GM12878 (cell line): ENCODE measurements at regions not wholly inside any gene's neighbourhood (a gene's known extent, or its start where the extent isn't known, plus 50 kb on each side); places are given as distances from the start of the nearest gene placed in this dataset.

Source experiments
- ATAC-seq: fragments of 200-7000 bp; cut with Tn5 transposase; 3 replicates; pipeline ENCODE4 v1.9.1; 2020; ENCODE audit warnings: mild to moderate bottlenecking, moderate library complexity
- BruUV-seq: library from RNA; stranded (reverse); fragments of 400-500 nt; replicated peaks from 2 replicates; lab custom pipeline; 2021; lab: Mats Ljungman, UMichigan
- CTCF ChIA-PET: fragments of 300-600 bp; sonication (Branson Sonifier 250); formaldehyde crosslinking; extraction: SDS; loops from one replicate; lab custom pipeline; 2021; ENCODE audit warnings: inconsistent platforms; lab: Yijun Ruan, JAX
- POLR2A ChIA-PET: fragments of 350-600 bp; formaldehyde crosslinking; extraction: SDS; loops from one replicate; lab custom pipeline; 2021; ENCODE audit warnings: inconsistent platforms; lab: Charles Lee
- RAD21 ChIA-PET: fragments of 300-600 bp; sonication (Branson Sonifier 250); formaldehyde crosslinking; loops from one replicate; lab custom pipeline; 2023; ENCODE audit warnings: antibody characterized with exemption; ENCODE audit not compliant: unreplicated experiment; lab: Charles Lee
- SMC1A ChIA-PET: fragments of 300-600 bp; sonication (Branson Sonifier 250); formaldehyde crosslinking; loops from one replicate; lab custom pipeline; 2023; ENCODE audit not compliant: unreplicated experiment, uncharacterized antibody; lab: Charles Lee
- DNase-seq: peaks from one replicate; pipeline ENCODE4 v3.0.0-alpha.2; 2011; ENCODE audit warnings: low read depth, low spot score
- FAIRE-seq: peaks from 3 replicates; lab custom pipeline; 2011; peaks lifted over from hg19 to GRCh38; lab: Jason Lieb, UNC
- H2AFZ ChIP-seq: 2 replicates; pipeline ENCODE4 v1.6.0; 2011; ENCODE audit warnings: low read depth, low read length, control low read depth; ENCODE audit not compliant: control insufficient read depth
- H3K27ac ChIP-seq: 2 replicates; pipeline ENCODE4 v1.5.1; 2011; ENCODE audit warnings: control low read depth; ENCODE audit not compliant: control insufficient read depth, insufficient read depth
- H3K27me3 ChIP-seq, 2 experiments: replicated peaks in 1 of 2; 2 replicates each; pipeline versions ENCODE4 v1.6.0 to v1.6.1; 2011; ENCODE audit warnings: low read length in 1 of 2; ENCODE audit not compliant: control insufficient read depth in 2 of 2, insufficient read depth in 2 of 2
- H3K36me3 ChIP-seq, 2 experiments: 2 replicates each; pipeline ENCODE4 v1.5.1; 2011; ENCODE audit warnings: low read length in 1 of 2; ENCODE audit not compliant: control insufficient read depth in 2 of 2, insufficient read depth in 2 of 2
- H3K4me1 ChIP-seq: 2 replicates; pipeline ENCODE4 v1.6.1; 2011; ENCODE audit warnings: mild to moderate bottlenecking, low read length, moderate library complexity, mixed read lengths; ENCODE audit not compliant: control insufficient read depth, insufficient read depth
- H3K4me2 ChIP-seq: 2 replicates; pipeline ENCODE4 v1.6.0; 2011; ENCODE audit warnings: control low read depth; ENCODE audit not compliant: control insufficient read depth, insufficient read depth
- H3K4me3 ChIP-seq: fragments of 200-600 bp; sonication (generic); 2 replicates; pipeline ENCODE4 v1.5.1; 2016
- H3K79me2 ChIP-seq: 2 replicates; pipeline ENCODE4 v1.6.0; 2011; ENCODE audit warnings: low read length; ENCODE audit not compliant: control insufficient read depth, insufficient read depth
- H3K9ac ChIP-seq: 2 replicates; pipeline ENCODE4 v1.8.0; 2011; ENCODE audit warnings: low read length, control low read depth, mixed read lengths; ENCODE audit not compliant: control insufficient read depth, insufficient read depth
- H3K9me3 ChIP-seq: replicated peaks from 3 replicates; pipeline ENCODE4 v1.5.1; 2011; ENCODE audit warnings: mild to moderate bottlenecking, low read length; ENCODE audit not compliant: control insufficient read depth, insufficient read depth
- H4K20me1 ChIP-seq: 2 replicates; pipeline ENCODE4 v1.6.0; 2011; ENCODE audit not compliant: control insufficient read depth, insufficient read depth
- ASH2L ChIP-seq: fragments of 300-600, 200-600 bp; sonication (generic); IDR thresholded peaks from 2 replicates; pipeline ENCODE4 v1.6.1; 2017; ENCODE audit warnings: low read depth, mild to moderate bottlenecking, borderline replicate concordance
- CHD1 ChIP-seq: IDR thresholded peaks from 2 replicates; pipeline ENCODE4 v1.6.1; 2012; ENCODE audit warnings: low read depth, low read length, improper control_type of control experiment
- MTA2 ChIP-seq: fragments of 450-650 bp; IDR thresholded peaks from 2 replicates; pipeline ENCODE4 v1.6.1; 2016; ENCODE audit warnings: low read depth, mild to moderate bottlenecking, moderate library complexity
- PML ChIP-seq: IDR thresholded peaks from 2 replicates; pipeline ENCODE4 v1.6.1; 2012; ENCODE audit warnings: low read length, inconsistent platforms
- POLR2A ChIP-seq: IDR thresholded peaks from 2 replicates; pipeline ENCODE4 v1.6.1; 2011; ENCODE audit warnings: low read depth, mild to moderate bottlenecking, low read length
- RBBP5 ChIP-seq: fragments of 200-600 bp; sonication (generic); conservative IDR thresholded peaks from 2 replicates; pipeline ENCODE4 v1.6.1; 2016
- RUNX3 ChIP-seq: IDR thresholded peaks from 2 replicates; pipeline ENCODE4 v1.6.1; 2012; ENCODE audit warnings: low read length, inconsistent platforms
- TCF3 ChIP-seq: IDR thresholded peaks from 2 replicates; pipeline ENCODE4 v1.6.1; 2012; ENCODE audit warnings: low read depth, mild to moderate bottlenecking, low read length, borderline replicate concordance; ENCODE audit not compliant: insufficient read depth
- WGBS: methylation state at CpG from one replicate; pipeline ENCODE4 v1.1.6; 2016; ENCODE audit warnings: low lambda C conversion rate; ENCODE audit not compliant: insufficient replicate concordance, insufficient coverage; ENCODE audit errors: missing lambda C conversion rate; 5-methylcytosine and 5-hydroxymethylcytosine counted together
- in situ Hi-C: fragments of 300-500 bp; cut with MboI; formaldehyde crosslinking; loops from 9 replicates; pipeline ENCODE4 v1.14.3; 2018; ENCODE audit warnings: mixed read lengths
- intact Hi-C: fragments of 100-400 bp; cut with micrococcal nuclease; formaldehyde crosslinking; loops from one replicate; pipeline ENCODE4 v1.14.2; 2022; ENCODE audit not compliant: unreplicated experiment
- TF ChIP-seq, protein P1 (sequence below), 3 experiments: IDR thresholded peaks in 2 of 3; conservative IDR thresholded peaks in 1 of 3; 2 replicates each; pipeline ENCODE4 v1.5.1; 2011; ENCODE audit warnings: low read depth in 3 of 3, low read length in 3 of 3, mild to moderate bottlenecking in 3 of 3, control low read depth in 2 of 3, moderate library complexity in 2 of 3, inconsistent platforms in 1 of 3, mixed read lengths in 1 of 3; ENCODE audit not compliant: control insufficient read depth in 2 of 3, insufficient read depth in 1 of 3; ENCODE audit errors: extremely low read depth in 1 of 3
- TF ChIP-seq, protein P2 (sequence below): fragments of 450-650 bp; IDR thresholded peaks from 2 replicates; pipeline ENCODE4 v1.6.1; 2017; ENCODE audit warnings: low read depth, mild to moderate bottlenecking, moderate library complexity
- TF ChIP-seq, protein P3 (sequence below): fragments of 450-650 bp; IDR thresholded peaks from 2 replicates; pipeline ENCODE4 v1.6.1; 2016; ENCODE audit warnings: mild to moderate bottlenecking, moderate library complexity, borderline replicate concordance
- TF ChIP-seq, protein P4 (sequence below): fragments of 450-650 bp; IDR thresholded peaks from 2 replicates; pipeline ENCODE4 v1.6.1; 2016; ENCODE audit warnings: mild to moderate bottlenecking
- TF ChIP-seq, protein P5 (sequence below): fragments of 150-350 bp; IDR thresholded peaks from 2 replicates; pipeline ENCODE4 v1.6.1; 2014; ENCODE audit warnings: mild to moderate bottlenecking, low read depth, low read length

DNA sequence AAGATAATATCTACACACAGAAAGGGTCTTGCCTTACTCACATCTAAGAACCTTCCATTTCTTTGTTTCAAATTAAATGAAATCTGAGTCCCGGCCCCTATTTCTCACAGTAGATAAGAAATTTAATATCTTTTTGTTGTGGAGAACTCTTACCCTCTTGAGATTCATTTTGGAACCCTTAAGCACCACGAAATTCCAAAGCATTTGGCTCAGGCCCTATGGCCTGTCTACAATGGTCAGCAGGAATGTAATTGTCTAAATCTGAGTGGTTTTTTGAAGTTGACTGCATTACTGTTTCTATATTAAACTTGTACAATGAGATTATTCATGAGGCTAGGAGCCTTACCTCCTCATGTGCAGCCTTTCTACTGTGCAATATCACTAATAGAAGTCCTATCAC is 723.3 kb downstream of the TSN start:
- no peaks in the 10 kb centered on the region for H3K4me1 ChIP-seq
- SMC1A ChIA-PET: interaction anchor here (0.7 to 1.4 kb wide), 2 partner anchors 46 to 59 kb away, joined by 3 read pairs; no protein-coding TSS in a partner anchor
- TF ChIP-seq, protein P1, sequence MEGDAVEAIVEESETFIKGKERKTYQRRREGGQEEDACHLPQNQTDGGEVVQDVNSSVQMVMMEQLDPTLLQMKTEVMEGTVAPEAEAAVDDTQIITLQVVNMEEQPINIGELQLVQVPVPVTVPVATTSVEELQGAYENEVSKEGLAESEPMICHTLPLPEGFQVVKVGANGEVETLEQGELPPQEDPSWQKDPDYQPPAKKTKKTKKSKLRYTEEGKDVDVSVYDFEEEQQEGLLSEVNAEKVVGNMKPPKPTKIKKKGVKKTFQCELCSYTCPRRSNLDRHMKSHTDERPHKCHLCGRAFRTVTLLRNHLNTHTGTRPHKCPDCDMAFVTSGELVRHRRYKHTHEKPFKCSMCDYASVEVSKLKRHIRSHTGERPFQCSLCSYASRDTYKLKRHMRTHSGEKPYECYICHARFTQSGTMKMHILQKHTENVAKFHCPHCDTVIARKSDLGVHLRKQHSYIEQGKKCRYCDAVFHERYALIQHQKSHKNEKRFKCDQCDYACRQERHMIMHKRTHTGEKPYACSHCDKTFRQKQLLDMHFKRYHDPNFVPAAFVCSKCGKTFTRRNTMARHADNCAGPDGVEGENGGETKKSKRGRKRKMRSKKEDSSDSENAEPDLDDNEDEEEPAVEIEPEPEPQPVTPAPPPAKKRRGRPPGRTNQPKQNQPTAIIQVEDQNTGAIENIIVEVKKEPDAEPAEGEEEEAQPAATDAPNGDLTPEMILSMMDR (IDR thresholded peaks at IDR 0.05 in 2 of 3, conservative IDR thresholded peaks at IDR 0.05 in 1 of 3; ENCODE audit: control insufficient read depth in 2 of 3, extremely low read depth in 1 of 3, insufficient read depth in 1 of 3, low read depth in 3 of 3, low read length in 3 of 3): no peak
- TF ChIP-seq, protein P2, sequence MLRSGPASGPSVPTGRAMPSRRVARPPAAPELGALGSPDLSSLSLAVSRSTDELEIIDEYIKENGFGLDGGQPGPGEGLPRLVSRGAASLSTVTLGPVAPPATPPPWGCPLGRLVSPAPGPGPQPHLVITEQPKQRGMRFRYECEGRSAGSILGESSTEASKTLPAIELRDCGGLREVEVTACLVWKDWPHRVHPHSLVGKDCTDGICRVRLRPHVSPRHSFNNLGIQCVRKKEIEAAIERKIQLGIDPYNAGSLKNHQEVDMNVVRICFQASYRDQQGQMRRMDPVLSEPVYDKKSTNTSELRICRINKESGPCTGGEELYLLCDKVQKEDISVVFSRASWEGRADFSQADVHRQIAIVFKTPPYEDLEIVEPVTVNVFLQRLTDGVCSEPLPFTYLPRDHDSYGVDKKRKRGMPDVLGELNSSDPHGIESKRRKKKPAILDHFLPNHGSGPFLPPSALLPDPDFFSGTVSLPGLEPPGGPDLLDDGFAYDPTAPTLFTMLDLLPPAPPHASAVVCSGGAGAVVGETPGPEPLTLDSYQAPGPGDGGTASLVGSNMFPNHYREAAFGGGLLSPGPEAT: no peak
- TF ChIP-seq RBBP5: no peak
- TF ChIP-seq POLR2A: no peak
- TF ChIP-seq PML: no peak
- no peak for TF ChIP-seq RUNX3
- TF ChIP-seq TCF3: no peak
- no peak for TF ChIP-seq ASH2L
- TF ChIP-seq MTA2: no peak
- TF ChIP-seq CHD1: no peak
- TF ChIP-seq, protein P3, sequence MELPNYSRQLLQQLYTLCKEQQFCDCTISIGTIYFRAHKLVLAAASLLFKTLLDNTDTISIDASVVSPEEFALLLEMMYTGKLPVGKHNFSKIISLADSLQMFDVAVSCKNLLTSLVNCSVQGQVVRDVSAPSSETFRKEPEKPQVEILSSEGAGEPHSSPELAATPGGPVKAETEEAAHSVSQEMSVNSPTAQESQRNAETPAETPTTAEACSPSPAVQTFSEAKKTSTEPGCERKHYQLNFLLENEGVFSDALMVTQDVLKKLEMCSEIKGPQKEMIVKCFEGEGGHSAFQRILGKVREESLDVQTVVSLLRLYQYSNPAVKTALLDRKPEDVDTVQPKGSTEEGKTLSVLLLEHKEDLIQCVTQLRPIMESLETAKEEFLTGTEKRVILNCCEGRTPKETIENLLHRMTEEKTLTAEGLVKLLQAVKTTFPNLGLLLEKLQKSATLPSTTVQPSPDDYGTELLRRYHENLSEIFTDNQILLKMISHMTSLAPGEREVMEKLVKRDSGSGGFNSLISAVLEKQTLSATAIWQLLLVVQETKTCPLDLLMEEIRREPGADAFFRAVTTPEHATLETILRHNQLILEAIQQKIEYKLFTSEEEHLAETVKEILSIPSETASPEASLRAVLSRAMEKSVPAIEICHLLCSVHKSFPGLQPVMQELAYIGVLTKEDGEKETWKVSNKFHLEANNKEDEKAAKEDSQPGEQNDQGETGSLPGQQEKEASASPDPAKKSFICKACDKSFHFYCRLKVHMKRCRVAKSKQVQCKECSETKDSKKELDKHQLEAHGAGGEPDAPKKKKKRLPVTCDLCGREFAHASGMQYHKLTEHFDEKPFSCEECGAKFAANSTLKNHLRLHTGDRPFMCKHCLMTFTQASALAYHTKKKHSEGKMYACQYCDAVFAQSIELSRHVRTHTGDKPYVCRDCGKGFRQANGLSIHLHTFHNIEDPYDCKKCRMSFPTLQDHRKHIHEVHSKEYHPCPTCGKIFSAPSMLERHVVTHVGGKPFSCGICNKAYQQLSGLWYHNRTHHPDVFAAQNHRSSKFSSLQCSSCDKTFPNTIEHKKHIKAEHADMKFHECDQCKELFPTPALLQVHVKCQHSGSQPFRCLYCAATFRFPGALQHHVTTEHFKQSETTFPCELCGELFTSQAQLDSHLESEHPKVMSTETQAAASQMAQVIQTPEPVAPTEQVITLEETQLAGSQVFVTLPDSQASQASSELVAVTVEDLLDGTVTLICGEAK: no peak
- TF ChIP-seq, protein P4, sequence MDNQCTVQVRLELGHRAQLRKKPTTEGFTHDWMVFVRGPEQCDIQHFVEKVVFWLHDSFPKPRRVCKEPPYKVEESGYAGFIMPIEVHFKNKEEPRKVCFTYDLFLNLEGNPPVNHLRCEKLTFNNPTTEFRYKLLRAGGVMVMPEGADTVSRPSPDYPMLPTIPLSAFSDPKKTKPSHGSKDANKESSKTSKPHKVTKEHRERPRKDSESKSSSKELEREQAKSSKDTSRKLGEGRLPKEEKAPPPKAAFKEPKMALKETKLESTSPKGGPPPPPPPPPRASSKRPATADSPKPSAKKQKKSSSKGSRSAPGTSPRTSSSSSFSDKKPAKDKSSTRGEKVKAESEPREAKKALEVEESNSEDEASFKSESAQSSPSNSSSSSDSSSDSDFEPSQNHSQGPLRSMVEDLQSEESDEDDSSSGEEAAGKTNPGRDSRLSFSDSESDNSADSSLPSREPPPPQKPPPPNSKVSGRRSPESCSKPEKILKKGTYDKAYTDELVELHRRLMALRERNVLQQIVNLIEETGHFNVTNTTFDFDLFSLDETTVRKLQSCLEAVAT: no peak
- TF ChIP-seq, protein P5, sequence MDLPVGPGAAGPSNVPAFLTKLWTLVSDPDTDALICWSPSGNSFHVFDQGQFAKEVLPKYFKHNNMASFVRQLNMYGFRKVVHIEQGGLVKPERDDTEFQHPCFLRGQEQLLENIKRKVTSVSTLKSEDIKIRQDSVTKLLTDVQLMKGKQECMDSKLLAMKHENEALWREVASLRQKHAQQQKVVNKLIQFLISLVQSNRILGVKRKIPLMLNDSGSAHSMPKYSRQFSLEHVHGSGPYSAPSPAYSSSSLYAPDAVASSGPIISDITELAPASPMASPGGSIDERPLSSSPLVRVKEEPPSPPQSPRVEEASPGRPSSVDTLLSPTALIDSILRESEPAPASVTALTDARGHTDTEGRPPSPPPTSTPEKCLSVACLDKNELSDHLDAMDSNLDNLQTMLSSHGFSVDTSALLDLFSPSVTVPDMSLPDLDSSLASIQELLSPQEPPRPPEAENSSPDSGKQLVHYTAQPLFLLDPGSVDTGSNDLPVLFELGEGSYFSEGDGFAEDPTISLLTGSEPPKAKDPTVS: no peak
- no peak overlapping the region for H3K4me2 ChIP-seq
- FAIRE-seq (no peak), DNase-seq (no peak), ATAC-seq (no peak)
- no peak overlapping the region for H3K9ac ChIP-seq
- no peaks in the 10 kb centered on the region for H3K36me3 ChIP-seq
- in situ Hi-C loops (no loop called here), intact Hi-C loops (no loop called here)
- POLR2A ChIA-PET: no interaction called here
- no peak overlapping the region for H3K27ac ChIP-seq
- CTCF ChIA-PET: interaction anchor here (0.6 kb wide), 1 partner anchor 60 kb away, joined by 3 read pairs; no protein-coding TSS in a partner anchor
- H2AFZ ChIP-seq: no peak overlapping the region
- BruUV-seq: no TSS peak
- 0% methylated on average over 2 of the region's 2 CpGs for WGBS
- no peaks in the 10 kb centered on the region for H3K9me3 ChIP-seq
- no peaks in the 10 kb centered on the region for H4K20me1 ChIP-seq
- no peaks in the 10 kb centered on the region for H3K79me2 ChIP-seq
- H3K27me3 ChIP-seq: no peaks in the 10 kb centered on the region
- H3K4me3 ChIP-seq: no peak overlapping the region
- RAD21 ChIA-PET: no interaction called here
